IMR-90 (cell line): ENCODE measurements at regions not wholly inside any gene's neighbourhood (a gene's known extent, or its start where the extent isn't known, plus 50 kb on each side); places are given as distances from the start of the nearest gene placed in this dataset.
A peak's percentile ranks its signal among the peaks of the same experiment; 100 is the strongest.

Source experiments
- ATAC-seq: fragments of 200-7000 bp; cut with Tn5 transposase; 2 replicates; pipeline ENCODE4 v1.9.1; 2020; ENCODE audit warnings: low read depth, mild to moderate bottlenecking, moderate library complexity
- BruUV-seq: library from RNA; stranded (reverse); fragments of 400-500 nt; replicated peaks from 2 replicates; lab custom pipeline; 2021; lab: Mats Ljungman, UMichigan
- CTCF ChIA-PET: fragments of 300-600 bp; formaldehyde crosslinking; extraction: SDS; loops from one replicate; lab custom pipeline; 2021; ENCODE audit warnings: antibody characterized with exemption; lab: Yijun Ruan, JAX
- POLR2A ChIA-PET: fragments of 300-600 bp; sonication (Branson Sonifier 250); formaldehyde crosslinking; loops from one replicate; lab custom pipeline; 2022; ENCODE audit warnings: antibody characterized with exemption; ENCODE audit not compliant: unreplicated experiment; lab: Charles Lee
- DNase-seq: peaks from one replicate; pipeline ENCODE4 v3.0.0; 2013
- H2AFZ ChIP-seq: replicated peaks from 2 replicates; pipeline ENCODE3; 2013; ENCODE audit warnings: low read length, mild to moderate bottlenecking; ENCODE audit not compliant: poor library complexity
- H2AK5ac ChIP-seq: 2 replicates; pipeline ENCODE4 v1.6.1; 2013; ENCODE audit warnings: low read depth, low read length, inconsistent platforms
- H2AK9ac ChIP-seq: replicated peaks from 2 replicates; pipeline ENCODE3; 2013; ENCODE audit warnings: mild to moderate bottlenecking, low read depth, low read length, moderate library complexity; ENCODE audit not compliant: poor library complexity
- H2BK120ac ChIP-seq: 2 replicates; pipeline ENCODE4 v1.6.1; 2013; ENCODE audit warnings: low read depth, low read length, inconsistent platforms
- H2BK15ac ChIP-seq: 3 replicates; pipeline ENCODE4 v1.6.1; 2013; ENCODE audit warnings: low read depth, low read length, inconsistent platforms
- H2BK20ac ChIP-seq: 2 replicates; pipeline ENCODE4 v1.6.1; 2013; ENCODE audit warnings: low read depth, mild to moderate bottlenecking, inconsistent platforms, low read length, moderate library complexity
- H2BK5ac ChIP-seq: 2 replicates; pipeline ENCODE4 v1.6.1; 2013; ENCODE audit warnings: mild to moderate bottlenecking, low read depth, low read length, inconsistent platforms; ENCODE audit not compliant: poor library complexity, severe bottlenecking
- H3K14ac ChIP-seq: replicated peaks from 2 replicates; pipeline ENCODE4 v1.6.1; 2013; ENCODE audit warnings: low read depth, low read length, inconsistent platforms
- H3K18ac ChIP-seq: 2 replicates; pipeline ENCODE4 v1.6.1; 2013; ENCODE audit warnings: low read depth, low read length, control low read depth
- H3K23ac ChIP-seq: 2 replicates; pipeline ENCODE4 v1.6.1; 2013; ENCODE audit warnings: low read depth, low read length, inconsistent platforms
- H3K27ac ChIP-seq: 2 replicates; pipeline ENCODE4 v1.5.1; 2013; ENCODE audit warnings: mild to moderate bottlenecking, control low read depth, low read length; ENCODE audit not compliant: insufficient read depth
- H3K27me3 ChIP-seq: 2 replicates; pipeline ENCODE4 v1.6.1; 2013; ENCODE audit warnings: low read length; ENCODE audit not compliant: control insufficient read depth, insufficient read depth
- H3K36me3 ChIP-seq: 2 replicates; pipeline ENCODE4 v1.6.1; 2013; ENCODE audit warnings: low read length, mixed read lengths; ENCODE audit not compliant: control insufficient read depth, insufficient read depth
- H3K4ac ChIP-seq: 2 replicates; pipeline ENCODE4 v1.6.1; 2013; ENCODE audit warnings: low read depth, low read length, inconsistent platforms
- H3K4me1 ChIP-seq: 2 replicates; pipeline ENCODE4 v1.6.1; 2013; ENCODE audit warnings: low read length, mixed read lengths; ENCODE audit not compliant: control insufficient read depth, insufficient read depth
- H3K4me2 ChIP-seq: 2 replicates; pipeline ENCODE4 v1.6.1; 2013; ENCODE audit warnings: low read depth, mild to moderate bottlenecking, control low read depth, low read length, moderate library complexity
- H3K4me3 ChIP-seq: 2 replicates; pipeline ENCODE4 v1.5.1; 2013; ENCODE audit warnings: low read depth, mild to moderate bottlenecking, control low read depth, low read length, moderate library complexity; ENCODE audit not compliant: insufficient read depth
- H3K56ac ChIP-seq: 2 replicates; pipeline ENCODE4 v1.6.1; 2013; ENCODE audit warnings: low read length, inconsistent platforms; ENCODE audit not compliant: insufficient read depth; ENCODE audit errors: extremely low read depth
- H3K79me1 ChIP-seq, 2 experiments: 2 replicates each; pipeline ENCODE4 v1.6.1; 2013; ENCODE audit warnings: low read length in 2 of 2, inconsistent platforms in 1 of 2, low read depth in 1 of 2
- H3K9ac ChIP-seq: 2 replicates; pipeline ENCODE4 v1.6.1; 2013; ENCODE audit warnings: low read depth, low read length, control low read depth
- H3K9me1 ChIP-seq: 2 replicates; pipeline ENCODE4 v1.6.1; 2013; ENCODE audit warnings: low read length, inconsistent platforms; ENCODE audit not compliant: insufficient read depth
- H3K9me3 ChIP-seq: 2 replicates; pipeline ENCODE4 v1.6.1; 2013; ENCODE audit warnings: low read length; ENCODE audit not compliant: control insufficient read depth, insufficient read depth
- H4K20me1 ChIP-seq: 2 replicates; pipeline ENCODE4 v1.6.1; 2013; ENCODE audit warnings: low read length, inconsistent platforms; ENCODE audit not compliant: insufficient read depth
- H4K5ac ChIP-seq: 2 replicates; pipeline ENCODE4 v1.6.1; 2013; ENCODE audit warnings: mild to moderate bottlenecking, low read depth, low read length, control low read depth
- H4K8ac ChIP-seq, 2 experiments: 2 replicates each; pipeline ENCODE4 v1.6.1; 2013; ENCODE audit warnings: low read depth in 2 of 2, low read length in 2 of 2, control low read depth in 1 of 2, inconsistent platforms in 1 of 2
- H4K91ac ChIP-seq: 2 replicates; pipeline ENCODE4 v1.6.1; 2013; ENCODE audit warnings: low read depth, low read length, inconsistent platforms; ENCODE audit not compliant: insufficient read depth
- CEBPB ChIP-seq: IDR thresholded peaks from 2 replicates; pipeline ENCODE4 v1.6.1; 2012; ENCODE audit warnings: low read depth, low read length, improper control_type of control experiment
- MXI1 ChIP-seq: IDR thresholded peaks from 2 replicates; pipeline ENCODE4 v1.6.1; 2012; ENCODE audit warnings: low read depth, mild to moderate bottlenecking, low read length, moderate library complexity, borderline replicate concordance
- dilution Hi-C: fragments of 300-500 bp; cut with HindIII; formaldehyde crosslinking; loops from one replicate; pipeline ENCODE4 v1.14.3; 2018; ENCODE audit warnings: low sequenced_read_pairs; ENCODE audit not compliant: unreplicated experiment
- in situ Hi-C: fragments of 300-500 bp; cut with MboI; formaldehyde crosslinking; loops from 3 replicates; pipeline ENCODE4 v1.14.3; 2019; ENCODE audit warnings: low sequenced_read_pairs, inconsistent platforms, mixed read lengths
- intact Hi-C: fragments of 100-400 bp; cut with micrococcal nuclease; formaldehyde crosslinking; loops from 2 replicates; pipeline ENCODE4 v1.10.0; 2022
- TF ChIP-seq, protein P1 (sequence below): conservative IDR thresholded peaks from 2 replicates; pipeline ENCODE4 v1.5.1; 2012; ENCODE audit warnings: mild to moderate bottlenecking, low read depth, low read length, improper control_type of control experiment

DNA sequence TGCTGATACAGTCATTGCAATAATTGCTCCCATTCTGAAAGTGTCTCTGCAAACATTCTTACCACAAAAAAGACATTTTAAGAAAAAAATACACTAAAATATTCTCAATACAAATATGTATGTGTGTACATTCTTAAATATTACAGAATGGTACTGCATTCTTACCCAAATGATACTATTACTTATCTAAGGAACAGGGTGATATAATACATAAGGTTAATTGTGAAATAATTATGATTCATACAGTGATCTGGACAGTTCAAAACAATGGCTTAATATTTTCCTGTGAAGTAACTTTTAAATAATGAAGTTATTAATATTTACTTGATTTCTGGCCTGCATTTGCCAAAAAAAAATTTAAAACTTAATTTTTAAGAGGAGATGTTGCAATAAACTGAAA lies 694.6 kb downstream of the TUSC7 start:
- Histone ChIP-seq H4K5ac (no peak overlapping the region), H2AK9ac (no peak overlapping the region), H3K4ac (no peak overlapping the region), H3K27me3 (no peaks in the 10 kb centered on the region), H3K9ac (no peak overlapping the region), H2BK20ac (no peak overlapping the region), H3K9me1 (no peaks in the 10 kb centered on the region), H3K56ac (no peak overlapping the region), H4K20me1 (no peaks in the 10 kb centered on the region), H2BK5ac (no peak overlapping the region), H3K9me3 (no peaks in the 10 kb centered on the region), H3K18ac (no peak overlapping the region), H2AFZ (no peak overlapping the region), H3K4me1 (peaks cover 2% of the 10 kb centered on the region), H2BK15ac (no peak overlapping the region), H3K4me3 (no peak overlapping the region), H3K27ac (no peak overlapping the region), H3K79me1 (no peaks in the 10 kb centered on the region), H2AK5ac (no peak overlapping the region), H4K91ac (no peak overlapping the region), H3K14ac (no peak overlapping the region), H3K36me3 (no peaks in the 10 kb centered on the region), H2BK120ac (no peak overlapping the region), H3K23ac (no peak overlapping the region), H3K4me2 (no peak overlapping the region), H4K8ac (no peak overlapping the region)
- ChIA-PET POLR2A (no interaction called here), CTCF (interaction anchor here (0.7 kb wide), 1 partner anchor 120 kb away, joined by 3 read pairs; no protein-coding TSS in a partner anchor)
- ATAC-seq (no peak), DNase-seq (no peak)
- TF ChIP-seq, protein P1, sequence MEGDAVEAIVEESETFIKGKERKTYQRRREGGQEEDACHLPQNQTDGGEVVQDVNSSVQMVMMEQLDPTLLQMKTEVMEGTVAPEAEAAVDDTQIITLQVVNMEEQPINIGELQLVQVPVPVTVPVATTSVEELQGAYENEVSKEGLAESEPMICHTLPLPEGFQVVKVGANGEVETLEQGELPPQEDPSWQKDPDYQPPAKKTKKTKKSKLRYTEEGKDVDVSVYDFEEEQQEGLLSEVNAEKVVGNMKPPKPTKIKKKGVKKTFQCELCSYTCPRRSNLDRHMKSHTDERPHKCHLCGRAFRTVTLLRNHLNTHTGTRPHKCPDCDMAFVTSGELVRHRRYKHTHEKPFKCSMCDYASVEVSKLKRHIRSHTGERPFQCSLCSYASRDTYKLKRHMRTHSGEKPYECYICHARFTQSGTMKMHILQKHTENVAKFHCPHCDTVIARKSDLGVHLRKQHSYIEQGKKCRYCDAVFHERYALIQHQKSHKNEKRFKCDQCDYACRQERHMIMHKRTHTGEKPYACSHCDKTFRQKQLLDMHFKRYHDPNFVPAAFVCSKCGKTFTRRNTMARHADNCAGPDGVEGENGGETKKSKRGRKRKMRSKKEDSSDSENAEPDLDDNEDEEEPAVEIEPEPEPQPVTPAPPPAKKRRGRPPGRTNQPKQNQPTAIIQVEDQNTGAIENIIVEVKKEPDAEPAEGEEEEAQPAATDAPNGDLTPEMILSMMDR: no peak
- no peak for TF ChIP-seq MXI1
- peak; percentile 50; the same call in 1 of the 2 replicates for TF ChIP-seq CEBPB
- dilution Hi-C loops: no loop called here
- intact Hi-C loops: no loop called here
- no TSS peak for BruUV-seq
- in situ Hi-C loops: loop anchor here (25.0 kb wide), 1 partner anchor 583 kb away; no protein-coding TSS in a partner anchor
